ENCODE measurements at regions not wholly inside any gene's neighbourhood (a gene's known extent, or its start where the extent isn't known, plus 50 kb on each side); places are given as distances from the start of the nearest gene placed in this dataset.
"Not testable (repeated sequence)": the region's sequence is repeated elsewhere in the genome, so short reads cannot be mapped to it uniquely, and the experiment has no call there.

- no peak for DNase-seq (ENCODE audit: low spot score)
Observed at GRCh38 chr2:241957276-241957675, 87.7 kb downstream of the RTP5 start.

DNA sequence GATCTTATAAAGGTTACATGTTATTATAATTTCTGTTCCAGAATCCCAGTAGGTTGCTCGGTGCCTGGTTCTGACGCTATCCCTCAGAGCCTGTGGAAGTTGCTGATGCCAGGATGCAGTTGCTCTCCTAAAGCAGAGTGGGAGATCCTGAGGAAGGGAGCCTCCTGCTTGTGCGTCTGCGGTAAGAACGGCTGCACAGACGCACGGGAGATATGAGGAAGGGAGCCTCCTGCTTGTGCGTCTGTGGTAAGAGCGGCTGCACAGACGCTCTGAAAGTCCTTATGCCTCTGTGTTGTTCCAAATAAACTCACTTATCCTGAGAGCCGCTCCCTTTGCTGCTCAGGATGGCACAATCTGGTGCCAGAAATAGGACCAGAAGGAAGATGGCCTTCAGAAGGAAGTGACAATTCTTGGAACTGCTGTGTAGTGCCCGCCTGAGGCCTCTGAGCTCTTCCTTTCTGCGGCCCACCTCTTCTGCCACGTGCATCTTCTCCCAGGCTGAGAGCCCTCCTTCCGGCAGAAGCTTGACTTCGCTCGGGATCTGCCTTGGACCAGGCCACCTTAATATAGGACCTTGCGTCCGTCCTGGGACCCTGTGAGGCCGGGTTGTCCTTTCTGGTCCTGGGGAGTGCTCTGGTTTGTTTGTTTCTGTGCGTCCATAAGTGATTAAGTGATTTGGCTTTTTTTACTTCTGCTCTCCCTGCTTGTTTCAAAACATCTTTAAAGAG is 89.5 kb downstream of the RTP5 start:
- no peak for DNase-seq (ENCODE audit: low spot score)

DNA sequence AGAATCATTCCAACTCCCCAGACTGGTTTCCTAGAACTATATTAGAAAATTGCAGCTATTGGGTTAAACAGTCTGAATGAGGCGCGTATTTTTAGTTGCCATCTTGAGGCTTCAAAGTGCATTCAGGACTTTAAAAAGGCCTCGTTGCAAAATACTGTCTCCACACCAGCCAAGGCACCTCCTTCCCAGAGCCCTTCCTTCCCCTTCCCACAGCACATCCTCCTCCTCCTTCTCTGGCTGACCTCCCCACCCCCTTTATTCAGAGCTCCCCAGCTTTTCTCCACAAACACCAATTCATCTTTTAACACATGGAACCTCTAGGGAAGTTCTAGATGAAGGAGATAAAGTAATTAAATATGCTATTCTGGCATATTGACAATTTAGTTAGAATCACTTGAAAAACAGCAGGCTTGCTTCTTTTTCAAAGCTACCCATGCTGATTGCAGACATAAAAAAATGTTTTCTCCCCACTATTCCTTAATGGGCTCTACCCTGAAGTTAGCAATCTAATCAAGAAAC is 90.3 kb downstream of the RTP5 start:
- DNase-seq (ENCODE audit: low spot score) = no peak

DNA sequence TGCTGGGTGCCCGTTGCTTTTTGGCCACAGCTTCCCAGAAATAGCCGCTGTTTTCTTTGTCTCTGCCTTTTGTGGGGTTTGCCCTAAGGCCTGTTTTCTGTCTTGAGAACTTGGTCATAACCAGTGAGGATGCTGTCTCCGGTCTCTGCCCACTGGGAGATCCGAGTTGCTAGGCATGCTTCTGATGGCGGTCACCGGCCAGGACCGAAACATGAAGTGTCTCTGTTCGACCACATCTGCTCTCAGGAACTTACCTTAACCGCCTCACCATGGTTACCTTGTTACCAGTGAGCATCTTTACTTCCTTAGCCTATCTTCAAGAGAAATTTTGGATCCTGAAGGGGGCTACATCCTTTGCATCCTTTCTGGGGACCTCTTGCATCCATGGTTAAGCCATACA is 91.9 kb downstream of the RTP5 start:
- DNase-seq (ENCODE audit: low spot score) = no peak

GRCh38 chr2:241964133-241964532 is 94.6 kb downstream of the RTP5 start:
- DNase-seq (ENCODE audit: low spot score) = no peak

DNA sequence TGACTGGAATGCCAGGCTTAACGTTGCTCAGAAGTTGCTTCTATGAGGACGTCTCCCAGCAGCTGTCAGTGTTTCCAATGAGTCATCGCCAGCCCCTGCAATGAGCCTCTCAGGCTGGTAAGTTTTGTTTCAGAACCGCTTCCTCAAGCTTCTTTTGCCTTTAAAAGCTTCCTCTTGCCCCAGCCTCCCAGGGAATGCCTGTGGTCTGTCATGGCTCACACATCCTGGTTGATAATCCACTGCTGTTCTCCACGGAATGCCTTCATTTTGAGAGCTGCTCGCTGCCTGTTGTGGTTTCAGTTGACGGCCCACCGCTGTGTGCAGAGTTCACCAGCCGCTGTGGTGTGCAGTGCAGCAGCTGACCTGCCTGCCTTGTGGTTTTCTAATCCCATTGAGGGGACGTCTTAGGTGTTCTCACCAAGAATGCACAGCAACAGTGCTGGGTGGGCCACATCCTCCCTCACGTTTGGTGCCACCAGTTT is 96.4 kb downstream of the RTP5 start:
- peak; percentile 99 for DNase-seq (ENCODE audit: low spot score)

DNA sequence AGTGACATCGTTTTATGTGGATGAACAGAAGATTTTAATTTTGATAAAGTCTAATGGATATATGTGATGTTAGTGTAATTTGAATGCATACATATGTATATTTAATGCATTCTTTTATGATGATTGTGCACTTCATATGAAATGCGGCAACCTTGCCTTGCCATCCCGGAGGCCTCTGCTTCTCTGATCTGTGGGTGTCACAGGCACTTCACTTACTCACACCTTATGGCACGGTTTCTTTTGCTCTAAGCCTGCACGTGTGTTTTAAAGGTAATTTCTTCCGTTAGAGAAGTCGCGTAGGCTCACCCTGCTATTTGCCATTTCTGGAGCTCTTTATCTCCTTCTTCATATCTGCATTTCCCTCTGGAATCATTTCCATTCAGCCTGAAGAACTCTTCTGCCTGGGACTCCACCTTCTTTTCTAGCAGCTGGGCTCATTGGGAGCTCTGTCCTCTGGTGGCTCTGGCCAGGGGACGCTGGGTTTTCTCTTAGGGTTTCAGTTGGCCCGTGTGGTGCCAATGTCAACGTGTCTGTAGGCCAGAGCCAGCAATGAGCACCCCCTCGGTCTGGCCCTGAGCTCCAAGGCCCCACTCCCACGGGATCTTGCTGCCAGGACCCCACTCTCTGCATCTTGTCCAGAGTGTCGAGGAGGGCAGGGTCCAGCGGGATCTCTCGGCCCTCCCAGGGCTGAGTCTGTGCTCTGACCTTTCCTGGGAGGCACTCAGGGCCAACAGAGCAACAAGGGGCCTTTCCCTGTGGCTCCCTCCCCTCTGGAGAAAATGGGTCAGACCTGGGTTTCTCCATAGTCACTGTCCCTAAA is 97.3 kb downstream of the RTP5 start:
- no peak for DNase-seq (ENCODE audit: low spot score)

DNA sequence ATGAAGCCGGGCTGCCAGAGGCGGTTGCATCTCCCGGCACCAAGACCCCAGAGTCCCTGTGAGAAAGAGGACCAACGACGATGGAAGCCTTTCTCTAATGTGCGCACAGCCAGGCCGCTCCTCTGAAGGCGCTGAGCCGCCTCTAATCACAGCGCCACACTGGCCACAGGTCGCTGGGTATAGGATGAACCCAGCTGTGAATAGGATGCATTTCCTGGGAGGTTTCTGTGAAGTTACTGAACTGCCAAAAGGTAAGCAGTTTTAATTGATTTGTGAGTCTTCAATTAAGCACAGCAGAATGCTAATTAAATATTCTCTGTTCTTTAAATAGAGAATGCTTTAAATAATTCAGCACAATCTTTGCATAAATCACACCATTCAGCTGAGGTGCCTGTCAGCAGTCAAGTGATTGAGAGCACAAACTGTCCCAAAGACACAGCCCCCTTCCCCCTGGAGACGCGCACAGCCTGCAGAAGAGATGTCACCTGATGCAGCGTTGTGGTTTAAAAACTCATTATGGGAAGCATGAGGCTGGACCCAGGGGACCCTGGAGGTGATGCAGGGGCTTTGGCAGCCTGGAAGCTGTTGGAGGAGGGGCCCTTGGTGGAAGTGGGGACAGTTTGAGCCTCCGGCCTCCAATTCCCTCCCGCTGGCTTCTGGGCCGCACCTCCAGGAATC is 98.1 kb downstream of the RTP5 start:
- no peak for DNase-seq (ENCODE audit: low spot score)

GRCh38 chr2:241968417-241968816 is 98.9 kb downstream of the RTP5 start:
- DNase-seq (ENCODE audit: low spot score) = no peak

DNA sequence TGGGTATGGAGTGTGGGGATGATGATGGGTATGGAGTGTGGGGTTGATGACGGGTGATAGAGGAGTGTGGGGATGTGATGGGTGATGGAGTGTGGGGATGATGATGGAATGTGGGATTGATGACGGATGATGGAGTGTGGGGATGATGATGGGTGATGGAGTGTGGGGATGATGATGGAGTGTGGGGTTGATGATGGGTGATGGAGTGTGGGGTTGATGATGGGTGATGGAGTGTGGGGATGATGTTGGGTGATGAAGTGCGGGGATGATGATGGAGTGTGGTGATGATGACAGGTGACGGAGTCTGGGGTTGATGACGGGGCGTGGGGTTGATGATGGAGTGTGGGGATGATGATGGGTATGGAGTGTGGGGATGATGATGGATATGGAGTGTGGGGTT is 99.7 kb downstream of the RTP5 start:
- DNase-seq (ENCODE audit: low spot score) = not testable (repeated sequence)

- DNase-seq (ENCODE audit: low spot score) = no peak
Observed at GRCh38 chr2:241970716-241971115, 101.2 kb downstream of the RTP5 start.

GRCh38 chr2:241974096-241974495 is 104.6 kb downstream of the RTP5 start:
- DNase-seq (ENCODE audit: low spot score) = no peak

DNA sequence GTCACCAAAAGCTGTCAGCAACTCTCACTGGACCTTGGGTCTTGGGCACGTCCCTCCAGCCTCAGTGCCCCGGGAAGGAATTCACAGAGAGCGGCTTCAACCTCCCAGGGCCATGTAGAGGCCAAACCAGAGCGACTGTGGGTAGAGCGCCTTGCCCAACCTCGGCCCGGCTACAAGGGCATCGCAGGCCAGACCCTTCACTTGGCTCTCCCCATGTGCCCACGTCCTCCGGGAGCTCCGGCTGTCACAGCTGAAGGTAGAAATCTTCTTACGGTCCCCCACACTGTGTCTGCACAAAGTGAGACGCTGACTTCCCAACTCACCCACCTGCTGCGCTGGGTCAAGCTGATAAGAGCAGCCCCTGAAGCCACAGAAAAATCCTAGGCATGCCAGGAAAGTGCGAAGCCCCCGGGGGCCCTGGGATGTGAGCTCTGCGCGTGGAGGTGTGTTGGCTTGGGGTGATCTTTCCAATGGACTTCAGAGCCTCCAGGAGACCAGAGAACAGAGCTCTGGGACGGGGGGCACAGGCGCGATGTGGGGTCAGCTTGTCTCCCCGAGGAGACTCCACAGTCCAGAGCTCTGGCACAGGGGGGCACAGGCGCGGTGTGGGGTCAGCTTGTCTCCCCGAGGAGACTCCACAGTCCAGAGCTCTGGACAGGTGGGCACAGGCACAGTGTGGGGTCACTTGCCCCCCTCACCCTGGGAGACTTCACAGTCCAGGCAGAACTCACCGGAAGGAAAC is 105.5 kb downstream of the RTP5 start:
- no peak for DNase-seq (ENCODE audit: low spot score)

- DNase-seq (ENCODE audit: low spot score) = no peak
Observed at GRCh38 chr2:241975593-241976284, 106.2 kb downstream of the RTP5 start.

DNA sequence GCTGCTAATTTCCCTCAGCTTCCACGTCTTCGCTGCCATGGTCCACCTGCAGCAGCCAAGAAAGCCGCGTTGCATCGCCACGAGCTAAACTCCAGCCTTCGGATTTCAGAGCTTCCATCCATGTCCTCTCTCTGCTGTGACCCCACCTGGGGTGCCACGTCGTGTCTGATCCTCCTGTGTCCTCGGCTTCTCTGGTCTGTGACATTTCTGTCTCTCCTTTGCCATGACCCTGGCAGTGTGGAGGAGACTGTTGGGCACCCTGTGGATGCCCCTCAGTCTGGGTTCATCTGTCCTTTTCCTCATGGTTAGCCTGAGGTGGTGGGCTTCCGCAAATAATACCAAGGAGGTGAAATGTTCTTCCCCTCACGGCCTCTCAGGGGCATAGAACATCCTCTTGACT is 106.8 kb downstream of the RTP5 start:
- DNase-seq (ENCODE audit: low spot score) = no peak

GRCh38 chr2:241977557-241978300 is 108.2 kb downstream of the RTP5 start:
- DNase-seq (ENCODE audit: low spot score) = no peak

DNA sequence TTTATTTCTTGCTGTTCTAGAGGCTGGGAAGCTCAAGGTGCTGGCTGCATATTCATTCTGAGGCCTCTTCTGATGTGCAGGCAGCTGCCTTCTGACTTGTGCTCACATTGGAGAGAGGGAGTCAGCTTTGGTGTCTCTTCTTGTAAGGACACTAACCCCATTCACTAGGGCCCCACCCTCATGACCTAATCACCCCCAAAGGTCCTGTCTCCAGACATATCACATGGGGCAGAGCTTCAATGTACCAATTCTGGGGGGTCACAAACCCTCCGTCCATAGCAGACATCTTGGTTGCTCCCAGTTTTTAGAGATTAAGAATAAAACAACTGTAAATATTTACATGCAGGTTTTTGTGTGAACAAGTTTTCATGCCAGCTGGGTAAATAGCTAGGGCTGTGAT is 109.1 kb downstream of the RTP5 start:
- no peak for DNase-seq (ENCODE audit: low spot score)

GRCh38 chr2:241980193-241980592 is 110.7 kb downstream of the RTP5 start:
- no peak for DNase-seq (ENCODE audit: low spot score)

- no peak for DNase-seq (ENCODE audit: low spot score)
Observed at GRCh38 chr2:241981076-241981700, 111.7 kb downstream of the RTP5 start.

Measured in H4 (cell line).